Panc1 (cell line): ENCODE measurements at regions not wholly inside any gene's neighbourhood (a gene's known extent, or its start where the extent isn't known, plus 50 kb on each side); places are given as distances from the start of the nearest gene placed in this dataset.

ENCODE experiments used
- ATAC-seq: fragments of 200-7000 bp; cut with Tn5 transposase; 2 replicates; pipeline ENCODE4 v1.9.1; 2020; ENCODE audit warnings: mild to moderate bottlenecking, moderate library complexity
- BruUV-seq: library from RNA; stranded (reverse); fragments of 400-500 nt; replicated peaks from 2 replicates; lab custom pipeline; 2021; lab: Mats Ljungman, UMichigan
- CTCF ChIA-PET: fragments of 300-600 bp; sonication (Branson Sonifier 250); formaldehyde crosslinking; loops from one replicate; lab custom pipeline; 2022; ENCODE audit warnings: antibody characterized with exemption; lab: Charles Lee
- POLR2A ChIA-PET: fragments of 300-600 bp; sonication (Branson Sonifier 250); formaldehyde crosslinking; loops from one replicate; lab custom pipeline; 2022; ENCODE audit warnings: antibody characterized with exemption; lab: Charles Lee
- DNase-seq: peaks from one replicate; pipeline ENCODE4 v3.0.0-alpha.2; 2010; ENCODE audit warnings: low read depth, low spot score
- H3K27ac ChIP-seq: 2 replicates; pipeline ENCODE4 v1.5.1; 2011; ENCODE audit warnings: mild to moderate bottlenecking, low read length, inconsistent platforms
- H3K27me3 ChIP-seq: fragments of 200-500 bp; sonication (Bioruptor generic); 2 replicates; pipeline ENCODE4 v1.6.0; 2014; ENCODE audit warnings: low read length, inconsistent platforms; ENCODE audit not compliant: control insufficient read depth, insufficient read depth
- H3K36me3 ChIP-seq: fragments of 200-500 bp; sonication (Bioruptor generic); 2 replicates; pipeline ENCODE4 v1.5.1; 2014; ENCODE audit warnings: inconsistent platforms, mild to moderate bottlenecking, low read length, moderate library complexity; ENCODE audit not compliant: control insufficient read depth, insufficient read depth
- H3K4me1 ChIP-seq: 2 replicates; pipeline ENCODE4 v1.5.1; 2011; ENCODE audit warnings: inconsistent platforms, mild to moderate bottlenecking, low read length, moderate library complexity; ENCODE audit not compliant: control insufficient read depth, insufficient read depth
- H3K4me3 ChIP-seq, 2 experiments: 2 replicates each; pipeline ENCODE4 v1.5.1; 2011 to 2012; ENCODE audit warnings: low read depth in 2 of 2, low read length in 2 of 2, mild to moderate bottlenecking in 2 of 2, inconsistent platforms in 1 of 2, moderate library complexity in 1 of 2
- H3K9me3 ChIP-seq: fragments of 200-500 bp; sonication (Bioruptor generic); 2 replicates; pipeline ENCODE4 v1.5.1; 2014; ENCODE audit warnings: low read depth, mild to moderate bottlenecking, inconsistent platforms, low read length, moderate library complexity; ENCODE audit not compliant: control insufficient read depth, insufficient read depth
- CTCF ChIP-seq: fragments of 450-650 bp; IDR thresholded peaks from 2 replicates; pipeline ENCODE4 v1.5.1; 2017; ENCODE audit warnings: mild to moderate bottlenecking
- POLR2AphosphoS5 ChIP-seq: IDR thresholded peaks from 2 replicates; pipeline ENCODE4 v1.6.1; 2012; ENCODE audit warnings: mild to moderate bottlenecking, low read depth, low read length, moderate library complexity
- REST ChIP-seq, 2 experiments: IDR thresholded peaks; 2 replicates each; pipeline ENCODE4 v1.6.1; 2011 to 2012; ENCODE audit warnings: low read depth in 2 of 2, control low read depth in 1 of 2, low read length in 1 of 2, mild to moderate bottlenecking in 1 of 2, moderate library complexity in 1 of 2; ENCODE audit not compliant: insufficient read depth in 1 of 2
- SIN3A ChIP-seq: IDR thresholded peaks from 2 replicates; pipeline ENCODE4 v1.6.1; 2012; ENCODE audit warnings: low read depth, mild to moderate bottlenecking, low read length, moderate library complexity, borderline replicate concordance; ENCODE audit not compliant: insufficient read depth
- TCF7L2 ChIP-seq: IDR thresholded peaks from 2 replicates; pipeline ENCODE4 v1.6.1; 2011; ENCODE audit warnings: mild to moderate bottlenecking, low read depth, low read length, inconsistent platforms
- in situ Hi-C: cut with HindIII; loops from 2 replicates; pipeline ENCODE4 v1.10.0; 2016; ENCODE audit warnings: low sequenced_read_pairs, low pct_unique_long_range_greater_than_20kb
- intact Hi-C: fragments of 100-400 bp; cut with micrococcal nuclease; formaldehyde crosslinking; loops from one replicate; pipeline ENCODE4 v1.10.0; 2022; ENCODE audit not compliant: unreplicated experiment

GRCh38 chr19:28426730-28427225, 786.2 kb downstream of the UQCRFS1 start:
- no peak overlapping the region for H3K4me3 ChIP-seq
- H3K4me1 ChIP-seq: no peaks in the 10 kb centered on the region
- ATAC-seq (no peak), DNase-seq (no peak)
- no peak for TF ChIP-seq POLR2AphosphoS5
- no peak for TF ChIP-seq CTCF
- no peak for TF ChIP-seq REST (IDR thresholded peaks at IDR 0.05; ENCODE audit: insufficient read depth in 1 of 2, low read depth in 2 of 2, low read length in 1 of 2)
- no peak for TF ChIP-seq SIN3A
- no peak for TF ChIP-seq TCF7L2
- in situ Hi-C loops (no loop called here), intact Hi-C loops (no loop called here)
- ChIA-PET POLR2A (no interaction called here), CTCF (no interaction called here)
- H3K27ac ChIP-seq: no peak overlapping the region
- no TSS peak for BruUV-seq
- no peaks in the 10 kb centered on the region; the same call in 1 of the 2 replicates for H3K27me3 ChIP-seq
- no peaks in the 10 kb centered on the region for H3K36me3 ChIP-seq
- no peaks in the 10 kb centered on the region for H3K9me3 ChIP-seq

GRCh38 chr19:28426110-28426729, 786.7 kb downstream of the UQCRFS1 start:
- ChIA-PET POLR2A (no interaction called here), CTCF (no interaction called here)
- no peaks in the 10 kb centered on the region; the same call in 1 of the 2 replicates for H3K27me3 ChIP-seq
- H3K9me3 ChIP-seq: no peaks in the 10 kb centered on the region
- ATAC-seq: no peak
- no peak for DNase-seq
- no peaks in the 10 kb centered on the region for H3K4me1 ChIP-seq
- no peaks in the 10 kb centered on the region for H3K36me3 ChIP-seq
- no peak overlapping the region for H3K27ac ChIP-seq
- no peak for TF ChIP-seq TCF7L2
- TF ChIP-seq POLR2AphosphoS5: no peak
- TF ChIP-seq CTCF: no peak
- no peak for TF ChIP-seq SIN3A
- TF ChIP-seq REST (IDR thresholded peaks at IDR 0.05; ENCODE audit: insufficient read depth in 1 of 2, low read depth in 2 of 2, low read length in 1 of 2): no peak
- intact Hi-C loops (no loop called here), in situ Hi-C loops (no loop called here)
- no TSS peak for BruUV-seq
- H3K4me3 ChIP-seq: no peak overlapping the region
